Activated CD8-positive, alpha-beta memory T cell treated with anti-CD3 and anti-CD28 coated beads for 24 hours (primary cell): ENCODE measurements at regions not wholly inside any gene's neighbourhood (a gene's known extent, or its start where the extent isn't known, plus 50 kb on each side); places are given as distances from the start of the nearest gene placed in this dataset.

Experiments
- DNase-seq: peaks from one replicate; pipeline ENCODE4 v3.0.0-alpha.2; 2020

- DNase-seq: no peak
Observed at GRCh38 chr13:106987427-106987785, 419.5 kb upstream of the ARGLU1 start.

- no peak for DNase-seq
Observed at GRCh38 chr13:106986687-106987426, 418.9 kb upstream of the ARGLU1 start.

DNA sequence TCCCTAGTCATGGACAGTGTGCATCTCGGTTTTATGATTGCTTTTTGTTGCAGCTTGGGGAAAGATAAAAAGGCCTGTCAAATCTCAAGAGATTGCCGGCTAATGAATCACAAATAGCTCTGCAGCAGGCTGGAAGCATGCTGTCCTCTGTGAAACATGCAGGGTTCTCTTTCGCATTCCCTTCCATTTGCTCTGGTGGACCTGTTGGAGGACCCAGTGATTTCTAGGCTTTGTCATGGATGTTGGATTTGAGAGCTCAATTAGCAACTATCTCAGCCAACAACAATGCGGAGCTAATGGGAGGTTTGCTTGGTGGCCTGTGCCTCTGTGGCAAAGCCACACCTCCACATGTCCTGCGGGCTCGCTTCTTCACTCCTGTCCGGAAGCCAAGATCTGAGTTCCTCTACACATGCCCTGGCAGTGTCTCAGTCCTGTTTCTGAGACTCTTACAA, 418.1 kb upstream of the ARGLU1 start:
- no peak for DNase-seq

DNA sequence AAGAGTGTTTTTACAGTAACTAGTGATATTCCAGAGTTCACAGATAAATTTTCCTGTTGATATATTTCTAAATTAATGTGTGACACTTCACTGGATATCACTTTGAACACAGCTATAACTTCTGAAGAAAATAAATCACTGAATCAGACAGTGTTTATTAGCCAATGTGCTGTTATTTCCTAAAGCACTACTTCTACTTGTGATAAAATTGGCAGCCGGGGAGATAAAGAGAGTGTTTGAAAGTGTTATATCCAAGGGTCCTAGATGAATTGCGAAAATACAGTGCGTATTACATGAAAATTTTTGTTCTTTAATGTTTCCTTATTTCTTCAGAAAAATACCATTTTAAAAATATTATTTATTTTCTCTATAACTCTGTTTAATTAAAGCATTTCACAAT, 417.5 kb upstream of the ARGLU1 start:
- DNase-seq: no peak

- no peak for DNase-seq
Observed at GRCh38 chr13:106981051-106981450, 413.1 kb upstream of the ARGLU1 start.

DNA sequence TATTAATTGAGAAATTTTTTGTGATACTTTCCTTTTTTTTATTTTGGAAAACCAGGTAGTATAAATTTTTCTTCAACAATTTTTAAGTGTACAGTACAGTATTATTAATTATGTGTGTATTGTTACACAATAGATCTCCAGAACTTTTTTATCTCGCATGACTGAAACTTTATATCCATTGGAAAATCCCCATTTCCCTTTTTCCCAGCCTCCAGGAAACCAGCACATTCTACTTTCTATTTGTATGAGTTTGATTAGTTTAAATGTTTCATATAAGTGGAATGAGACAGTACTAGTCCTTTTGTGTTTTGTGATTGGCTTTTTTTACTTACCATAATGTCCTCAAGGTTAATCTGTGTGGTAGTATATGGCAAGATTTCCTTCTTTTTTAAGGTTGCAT, 399.5 kb upstream of the ARGLU1 start:
- no peak for DNase-seq

DNA sequence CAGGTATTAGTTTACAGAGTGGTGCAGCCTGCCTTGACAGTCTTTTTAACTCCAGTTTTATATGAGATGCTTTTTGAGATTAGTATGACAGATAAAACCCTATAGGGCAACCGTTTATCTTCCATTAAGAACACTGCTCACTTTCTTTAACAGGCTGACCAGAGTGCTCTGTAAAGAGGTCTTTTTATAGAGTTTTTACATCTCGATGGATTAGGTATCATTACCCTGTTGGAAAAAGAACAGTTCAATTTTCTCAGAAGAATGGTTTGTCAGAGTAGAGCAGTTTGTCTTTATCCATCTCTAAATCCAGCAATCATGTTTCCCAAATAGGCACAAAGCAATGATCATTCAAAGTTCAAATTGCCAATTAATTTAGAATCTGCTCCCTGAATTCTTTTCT, 395.2 kb upstream of the ARGLU1 start:
- no peak for DNase-seq

DNA sequence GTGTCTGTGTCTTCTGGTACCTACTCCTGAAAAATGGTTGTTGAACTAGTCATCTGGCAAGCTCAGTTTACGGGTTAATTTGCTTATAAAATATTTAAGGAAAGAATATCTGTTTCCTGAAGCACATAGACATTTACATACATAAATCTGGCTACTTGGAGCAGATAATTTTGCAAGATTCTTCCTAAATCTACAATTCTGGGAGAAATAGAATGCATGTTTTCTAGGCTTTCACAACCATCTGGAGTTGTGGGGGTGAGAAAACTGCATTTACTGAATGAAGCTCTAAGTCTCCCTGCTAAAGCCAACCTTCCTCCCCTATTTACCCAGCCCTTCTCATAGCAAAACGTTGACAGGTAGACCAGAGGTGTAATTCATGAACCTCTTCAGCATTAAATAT, 393.7 kb upstream of the ARGLU1 start:
- no peak for DNase-seq

DNA sequence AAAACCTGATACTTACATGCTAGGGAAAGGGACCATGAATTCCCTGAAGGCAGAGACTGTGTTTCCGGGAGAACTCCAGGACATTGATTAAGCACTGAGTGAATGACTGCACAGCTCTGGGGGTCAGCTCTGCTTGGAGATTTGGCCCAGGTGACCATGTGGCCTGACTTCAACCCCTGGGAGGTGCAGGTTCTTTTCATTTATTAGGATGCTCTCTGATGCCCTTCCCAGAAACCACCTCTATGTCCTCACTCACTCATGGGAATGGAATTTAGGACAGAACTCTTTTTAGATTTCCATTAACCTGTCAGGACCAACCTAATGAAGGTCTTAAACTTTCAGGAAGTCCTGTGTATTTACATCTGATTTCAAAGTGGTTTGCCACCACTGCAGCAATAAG, 393.3 kb upstream of the ARGLU1 start:
- DNase-seq: no peak

DNA sequence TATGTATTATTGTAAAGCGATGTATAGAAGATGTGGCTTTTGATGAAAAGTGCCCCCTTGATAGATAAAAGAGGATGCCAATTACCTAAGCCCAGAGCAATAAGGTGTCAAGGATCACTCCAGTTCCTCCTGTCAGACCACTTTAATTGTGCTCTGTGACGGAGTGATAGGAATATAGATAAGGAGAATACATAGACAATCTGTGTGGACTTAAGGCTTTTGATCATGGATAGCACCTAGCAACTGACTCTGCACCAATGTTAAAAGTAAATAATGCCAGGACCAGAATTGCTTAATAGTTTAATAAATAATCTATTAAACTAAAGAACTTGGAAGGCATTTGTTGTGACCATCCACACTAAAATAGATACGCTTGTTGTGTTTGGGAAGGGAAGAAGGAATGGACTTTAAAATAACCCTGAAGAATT, 390.7 kb upstream of the ARGLU1 start:
- no peak for DNase-seq

- no peak for DNase-seq
Observed at GRCh38 chr13:106942563-106942962, 374.6 kb upstream of the ARGLU1 start.

DNA sequence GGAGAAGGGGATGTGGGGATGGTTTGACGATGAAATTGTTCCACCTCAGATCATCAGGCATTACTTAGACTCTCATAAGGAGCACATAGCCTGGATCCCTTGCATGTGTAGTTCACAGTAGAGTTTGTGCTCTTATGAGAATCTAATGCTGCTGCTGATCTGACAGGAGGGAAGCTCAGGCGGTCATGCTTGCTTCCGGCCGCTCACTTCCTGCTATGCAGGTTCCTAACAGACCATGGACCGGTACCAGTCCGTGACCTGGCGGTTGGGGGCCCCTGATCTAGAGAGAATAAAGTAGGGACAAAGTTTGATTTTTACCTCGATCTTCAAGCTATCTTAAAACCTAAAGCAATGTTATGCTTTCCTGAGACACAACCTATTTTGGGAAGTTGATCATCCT, 373.8 kb upstream of the ARGLU1 start:
- DNase-seq: no peak

- DNase-seq: no peak
Observed at GRCh38 chr13:106927421-106927820, 359.5 kb upstream of the ARGLU1 start.

- DNase-seq: no peak
Observed at GRCh38 chr13:106922384-106922783, 354.4 kb upstream of the ARGLU1 start.

GRCh38 chr13:106919638-106920037, 351.7 kb upstream of the ARGLU1 start:
- no peak for DNase-seq

DNA sequence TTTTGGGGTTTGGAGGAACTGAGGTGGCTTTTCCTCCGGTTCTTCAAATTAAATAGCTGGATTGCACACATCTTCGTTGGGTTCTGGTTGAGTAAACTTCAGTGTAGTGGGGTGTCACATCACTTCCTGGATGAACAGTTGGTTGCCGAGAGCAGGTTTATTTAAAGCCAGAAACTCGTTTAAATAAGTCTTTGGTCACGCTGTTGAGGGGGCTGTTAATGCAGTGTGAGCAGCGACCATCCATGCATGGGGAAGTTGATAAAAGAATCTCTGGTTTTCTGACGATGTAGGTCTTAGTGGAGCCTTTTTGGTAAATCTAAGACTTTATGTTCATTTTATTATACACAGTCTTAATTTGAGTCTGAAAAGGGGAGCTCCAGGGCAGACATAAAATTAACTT, 351.2 kb upstream of the ARGLU1 start:
- DNase-seq: no peak

DNA sequence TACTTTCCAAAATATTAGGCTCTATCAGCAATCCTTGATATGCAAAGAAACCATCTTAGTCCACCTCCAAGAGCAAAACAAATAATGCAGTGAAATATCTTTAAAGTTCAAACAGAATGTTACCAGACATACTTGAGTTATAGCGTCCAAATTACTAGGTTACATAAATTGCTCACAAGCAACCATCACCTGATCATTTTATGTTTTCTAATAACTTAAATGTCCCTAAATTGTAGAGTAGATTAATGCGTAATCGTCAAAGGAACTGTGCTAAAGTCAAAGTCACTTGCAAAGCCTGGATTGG, 350.6 kb upstream of the ARGLU1 start:
- no peak for DNase-seq

GRCh38 chr13:106917673-106918556, 350.0 kb upstream of the ARGLU1 start:
- peak; percentile 88 for DNase-seq

DNA sequence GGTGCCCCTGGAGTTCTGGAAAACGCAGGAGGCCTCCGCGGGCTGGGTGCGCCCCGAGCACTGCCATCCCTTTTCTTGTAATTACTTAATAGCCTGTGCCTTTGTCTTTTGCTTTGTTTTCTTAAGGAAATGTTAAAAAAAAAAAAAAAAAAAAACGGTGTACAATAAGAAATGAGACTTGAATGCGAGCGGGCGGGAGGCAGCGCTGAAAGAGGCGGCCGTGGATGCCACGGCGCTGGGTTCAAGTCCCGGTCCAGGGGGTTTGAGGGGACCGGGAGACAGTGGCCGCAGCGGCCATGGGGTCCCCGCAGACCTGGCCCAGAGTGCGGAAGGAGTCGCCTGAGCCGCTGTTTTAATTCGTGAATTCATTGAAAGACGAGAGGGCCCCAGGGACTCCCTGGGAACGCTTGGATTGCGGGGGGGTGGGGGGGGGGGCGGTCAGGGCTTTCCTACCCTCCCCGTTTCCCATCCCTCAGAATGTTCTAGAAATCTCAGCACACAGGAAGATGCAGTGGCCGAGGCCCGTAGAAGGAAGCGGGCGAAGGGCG, 349.2 kb upstream of the ARGLU1 start:
- no peak for DNase-seq

GRCh38 chr13:106916329-106916976, 348.5 kb upstream of the ARGLU1 start:
- no peak for DNase-seq

GRCh38 chr13:106915146-106915545, 347.2 kb upstream of the ARGLU1 start:
- no peak for DNase-seq

GRCh38 chr13:106911627-106912026, 343.7 kb upstream of the ARGLU1 start:
- DNase-seq: no peak

DNA sequence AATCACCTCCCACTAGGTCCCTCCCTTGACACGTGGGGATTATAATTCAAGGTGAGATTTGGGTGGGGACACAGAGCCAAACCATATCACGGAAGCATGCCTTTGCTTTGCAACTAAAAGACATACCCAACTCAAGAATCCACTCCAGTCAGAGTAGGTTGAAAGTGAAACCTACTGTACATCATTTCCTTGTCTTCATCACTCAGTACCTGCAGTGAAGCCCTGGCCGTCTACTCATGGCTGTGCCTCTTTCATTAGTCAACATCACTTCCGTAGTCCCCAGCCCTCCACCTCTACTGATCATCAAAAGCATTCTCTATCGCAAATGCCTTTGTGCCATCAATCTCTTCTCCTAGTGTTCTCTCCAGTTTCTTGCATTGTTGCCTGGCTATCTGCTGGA, 343.1 kb upstream of the ARGLU1 start:
- no peak for DNase-seq
